AG09309 (cell line): ENCODE measurements at regions not wholly inside any gene's neighbourhood (a gene's known extent, or its start where the extent isn't known, plus 50 kb on each side); places are given as distances from the start of the nearest gene placed in this dataset.

ENCODE experiments used
- DNase-seq: peaks from one replicate; pipeline ENCODE4 v3.0.0-alpha.2; 2010; ENCODE audit warnings: low read depth
- H3K4me3 ChIP-seq: 2 replicates; pipeline ENCODE4 v1.5.1; 2011; ENCODE audit warnings: mild to moderate bottlenecking, low read depth, low read length, moderate library complexity; ENCODE audit not compliant: control insufficient read depth
- CTCF ChIP-seq: IDR thresholded peaks from 2 replicates; pipeline ENCODE4 v1.5.1; 2011; ENCODE audit warnings: mild to moderate bottlenecking, low read depth, low read length, inconsistent platforms; ENCODE audit not compliant: insufficient read depth, control insufficient read depth; ENCODE audit errors: missing control alignments

DNA sequence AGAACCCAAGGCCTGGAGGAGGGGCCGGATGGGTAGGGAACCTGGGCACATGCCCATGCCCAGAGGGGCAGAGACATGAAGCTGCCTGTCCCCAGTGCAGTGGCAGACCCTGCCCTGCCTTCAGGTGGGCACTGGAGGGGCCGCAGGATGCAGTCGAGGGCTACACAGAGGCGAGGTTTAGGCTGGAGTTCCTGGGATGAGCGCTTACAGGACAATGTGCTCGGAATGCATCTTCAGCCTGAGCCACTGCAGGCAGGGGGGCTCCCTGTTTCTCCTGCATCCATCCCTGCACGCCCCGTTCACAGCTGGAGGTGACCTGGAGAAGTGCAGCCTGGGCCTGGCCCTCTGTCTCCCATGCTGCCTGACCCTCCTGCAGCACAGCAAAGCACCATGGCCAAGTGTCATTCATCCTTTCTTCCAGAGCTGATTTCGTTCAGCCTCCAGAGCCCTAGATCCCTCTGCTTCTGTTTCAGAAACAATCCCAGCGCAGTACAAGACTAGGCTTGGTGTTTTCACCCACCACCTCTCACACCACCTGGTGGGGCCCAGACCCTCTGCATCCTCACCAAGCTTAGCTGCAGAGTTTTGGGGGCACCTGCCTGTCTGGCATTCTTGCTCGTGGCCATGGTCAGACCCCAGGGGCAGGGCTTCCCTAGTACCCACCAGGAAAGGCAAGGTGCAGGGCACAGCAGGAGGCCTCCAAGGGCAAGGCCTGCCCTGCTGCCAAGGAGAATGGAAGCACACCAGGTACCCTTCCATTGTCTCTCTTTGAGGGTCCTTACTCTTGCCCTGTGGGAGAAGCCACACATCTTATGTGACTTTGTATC is 311.9 kb downstream of the TCERG1L start:
- H3K4me3 ChIP-seq, result no peak overlapping the region
- TF ChIP-seq CTCF, result no peak
- DNase-seq, result no peak

GRCh38 chr10:131000244-131000643 is 311.3 kb downstream of the TCERG1L start:
- no peak overlapping the region for H3K4me3 ChIP-seq
- DNase-seq, result no peak
- no peak for TF ChIP-seq CTCF

DNA sequence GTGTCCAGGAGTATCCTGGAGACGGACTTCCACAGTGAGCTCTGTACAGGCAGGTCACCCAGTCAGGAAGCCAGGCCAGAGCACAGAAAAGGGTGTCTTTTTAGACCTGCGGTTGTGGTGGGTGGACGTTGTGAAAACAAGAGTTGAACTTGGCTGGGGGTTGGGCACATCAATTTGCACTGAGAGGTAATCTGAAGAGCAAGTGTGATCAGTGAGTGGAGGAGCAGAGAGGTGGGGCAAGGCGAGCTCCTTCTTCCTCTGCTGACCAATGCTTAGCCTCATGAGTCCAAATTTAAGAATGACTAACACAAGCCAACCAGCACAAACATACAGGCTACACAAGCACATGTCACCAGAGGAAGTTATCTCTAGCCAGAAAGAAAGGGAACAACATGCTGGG is 310.8 kb downstream of the TCERG1L start:
- no peak overlapping the region for H3K4me3 ChIP-seq
- TF ChIP-seq CTCF, result no peak
- no peak for DNase-seq

GRCh38 chr10:131001438-131001837 is 310.1 kb downstream of the TCERG1L start:
- H3K4me3 ChIP-seq, result no peak overlapping the region
- TF ChIP-seq CTCF, result no peak
- DNase-seq, result no peak

DNA sequence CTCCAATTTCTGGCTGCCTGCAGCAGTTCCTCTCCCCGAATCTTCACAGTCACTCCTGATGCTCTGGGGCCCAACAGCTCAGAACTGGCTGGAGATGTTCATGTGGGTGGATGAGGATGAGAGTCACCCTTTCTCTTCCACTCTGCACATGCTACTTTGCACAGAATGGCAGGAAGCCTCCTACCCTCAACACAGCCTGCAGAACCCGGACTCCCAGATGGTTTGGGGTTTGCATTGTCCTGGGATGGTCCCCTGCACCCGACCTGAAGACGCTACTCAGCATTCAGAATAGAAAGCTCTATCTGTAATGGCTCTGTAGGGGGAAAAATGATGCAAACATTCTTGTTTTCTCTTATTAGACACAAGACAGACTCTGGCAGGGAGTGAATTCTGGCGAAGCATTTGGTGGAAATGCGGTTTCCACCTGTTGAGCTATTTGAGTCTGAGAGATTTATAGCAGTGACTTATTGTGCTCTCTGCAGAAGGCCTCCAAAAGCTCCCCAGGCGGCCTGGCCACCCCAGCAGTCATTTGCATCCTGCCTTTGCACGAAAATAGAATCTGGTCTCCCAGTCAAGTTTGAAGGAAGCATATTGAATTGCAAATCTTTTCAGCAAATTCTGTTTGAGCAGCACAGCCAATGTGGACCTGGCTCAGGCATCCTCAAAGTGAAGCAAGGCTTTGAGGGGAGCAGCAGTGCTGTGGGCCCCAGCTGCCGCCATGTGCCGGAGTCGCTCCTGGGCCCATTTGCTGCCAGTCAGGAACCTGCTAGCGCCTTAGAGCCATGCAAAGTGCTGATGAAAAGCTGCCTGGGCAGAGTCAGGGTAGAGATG is 309.3 kb downstream of the TCERG1L start:
- no peak for TF ChIP-seq CTCF
- no peak overlapping the region for H3K4me3 ChIP-seq
- no peak for DNase-seq

DNA sequence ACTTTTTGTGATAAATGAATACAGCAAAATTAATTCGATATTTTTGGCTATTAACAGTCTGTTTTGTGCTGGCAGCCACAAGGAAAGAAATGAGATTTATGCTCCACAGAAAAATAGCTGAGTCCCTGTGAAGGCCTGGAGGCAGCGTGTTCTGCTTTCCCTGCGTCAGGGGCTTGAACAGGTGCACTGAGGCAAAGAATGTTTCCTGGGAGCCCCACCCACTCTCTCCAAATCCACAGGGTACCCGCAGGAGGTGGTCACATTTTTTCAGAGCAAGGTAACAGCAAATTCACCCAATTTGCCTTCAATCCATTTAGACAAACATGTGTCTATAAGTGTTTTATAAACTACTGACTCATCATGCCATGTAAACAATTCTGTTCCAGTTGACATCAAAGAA is 308.1 kb downstream of the TCERG1L start:
- no peak overlapping the region for H3K4me3 ChIP-seq
- no peak for TF ChIP-seq CTCF
- DNase-seq, result no peak
